GM12873 (cell line): ENCODE measurements at regions not wholly inside any gene's neighbourhood (a gene's known extent, or its start where the extent isn't known, plus 50 kb on each side); places are given as distances from the start of the nearest gene placed in this dataset.

Source experiments
- CTCF ChIP-seq: IDR thresholded peaks from 2 replicates; pipeline ENCODE4 v1.5.1; 2012; ENCODE audit warnings: low read depth, mild to moderate bottlenecking, moderate library complexity, low read length, control low read depth; ENCODE audit not compliant: insufficient read depth; ENCODE audit errors: missing control alignments

DNA sequence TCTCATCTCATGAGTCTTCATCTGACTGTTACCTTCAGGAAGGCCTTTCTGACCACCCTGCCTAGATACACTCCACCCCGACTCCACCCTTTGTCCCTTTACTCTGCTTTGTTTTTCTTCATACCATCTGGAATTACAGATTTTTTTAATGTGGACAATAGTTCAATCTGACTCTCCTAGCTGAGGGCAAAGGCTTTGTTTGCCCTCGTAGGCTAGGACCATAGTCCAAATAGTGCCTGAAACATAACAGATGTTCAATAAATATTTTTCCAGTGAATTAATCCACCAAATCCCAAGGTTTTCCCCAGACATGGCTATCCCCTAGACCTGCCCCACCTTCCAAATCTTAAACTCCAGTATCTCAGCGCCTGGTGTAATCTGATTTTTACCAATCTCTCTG, 176.5 kb upstream of the GJB5 start:
- no peak for TF ChIP-seq CTCF

- no peak for TF ChIP-seq CTCF
These were observed 172.5 kb upstream of the GJB5 start for GRCh38 chr1:34582356-34582755.

- TF ChIP-seq CTCF, result no peak
These were observed 167.1 kb upstream of the GJB5 start for GRCh38 chr1:34587761-34588160.

GRCh38 chr1:34590211-34590623, 164.6 kb upstream of the GJB5 start:
- no peak for TF ChIP-seq CTCF

DNA sequence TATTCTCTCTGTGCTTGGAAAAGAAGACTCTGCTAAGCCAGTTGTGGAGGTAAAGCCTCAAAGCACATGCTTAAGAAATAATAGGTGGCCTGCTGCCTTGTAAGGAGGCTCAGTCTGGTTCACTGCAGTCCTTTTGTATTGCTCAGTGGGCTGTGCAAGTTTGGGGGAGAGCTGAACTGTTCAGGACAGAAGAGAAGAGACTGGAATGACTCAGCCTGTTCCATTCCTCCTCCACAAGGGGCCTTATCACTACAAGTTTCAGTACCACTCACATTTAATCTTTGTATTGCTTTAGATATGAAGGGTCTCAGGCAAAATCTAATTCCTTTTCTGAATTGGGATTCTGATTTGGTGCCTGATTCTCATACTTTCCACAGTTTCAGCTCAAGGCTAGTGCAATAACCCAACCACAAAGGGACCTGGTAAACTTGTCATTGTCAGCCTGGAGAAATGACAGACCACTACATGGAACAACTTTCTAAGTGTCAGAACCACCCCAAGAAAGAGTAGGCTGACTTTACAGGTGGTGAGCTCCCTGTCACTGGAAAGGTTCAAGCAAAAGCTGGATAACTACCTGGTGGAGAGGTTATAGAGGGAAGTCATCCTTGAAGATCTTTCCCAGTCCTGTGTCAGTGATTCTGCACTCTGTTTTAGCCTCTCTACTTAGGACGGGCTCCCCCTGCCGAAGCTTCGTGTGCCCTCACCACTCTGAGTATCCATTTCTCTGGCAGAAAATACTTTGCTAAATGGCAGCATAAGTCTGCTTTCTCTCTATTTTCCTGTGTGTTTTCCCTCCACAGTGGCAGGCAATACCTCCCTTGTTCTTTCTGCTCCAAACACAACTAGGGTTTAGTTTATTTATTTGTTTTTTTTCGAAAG, 162.9 kb upstream of the GJB5 start:
- no peak for TF ChIP-seq CTCF

DNA sequence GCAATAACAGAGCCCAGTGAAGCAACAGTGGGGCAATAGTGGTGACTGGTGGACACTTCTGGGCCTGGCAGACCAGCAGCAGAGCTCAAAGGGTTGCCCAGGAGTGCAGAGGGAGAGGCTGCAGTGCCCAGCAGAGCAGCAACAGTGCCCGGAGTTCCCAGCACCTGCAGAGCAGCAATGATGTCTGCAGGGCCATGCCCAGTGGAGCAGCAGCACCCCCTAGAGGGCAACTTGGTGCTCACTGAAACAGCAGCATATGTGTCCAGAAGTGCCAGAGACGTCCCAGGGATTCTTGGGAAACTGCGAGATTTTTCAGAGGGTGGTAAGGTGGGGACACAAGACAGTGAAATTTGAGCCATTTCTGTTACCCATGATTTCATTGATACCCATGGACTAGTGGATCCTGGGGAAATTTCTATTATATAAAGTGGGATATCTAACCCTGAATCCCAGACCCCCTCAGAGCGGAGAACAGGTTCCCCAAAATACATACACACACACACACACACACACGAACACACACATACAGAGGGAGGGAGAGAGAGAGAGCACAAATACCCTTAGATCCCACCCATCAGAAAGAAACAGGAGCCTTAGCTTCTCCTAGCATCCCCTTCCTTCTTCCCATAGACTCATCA, 156.9 kb upstream of the GJB5 start:
- peak; percentile 100 for TF ChIP-seq CTCF

- TF ChIP-seq CTCF, result no peak
These were observed 151.9 kb upstream of the GJB5 start for GRCh38 chr1:34602907-34603306.
